ENCODE measurements at regions not wholly inside any gene's neighbourhood (a gene's known extent, or its start where the extent isn't known, plus 50 kb on each side); places are given as distances from the start of the nearest gene placed in this dataset.

DNA sequence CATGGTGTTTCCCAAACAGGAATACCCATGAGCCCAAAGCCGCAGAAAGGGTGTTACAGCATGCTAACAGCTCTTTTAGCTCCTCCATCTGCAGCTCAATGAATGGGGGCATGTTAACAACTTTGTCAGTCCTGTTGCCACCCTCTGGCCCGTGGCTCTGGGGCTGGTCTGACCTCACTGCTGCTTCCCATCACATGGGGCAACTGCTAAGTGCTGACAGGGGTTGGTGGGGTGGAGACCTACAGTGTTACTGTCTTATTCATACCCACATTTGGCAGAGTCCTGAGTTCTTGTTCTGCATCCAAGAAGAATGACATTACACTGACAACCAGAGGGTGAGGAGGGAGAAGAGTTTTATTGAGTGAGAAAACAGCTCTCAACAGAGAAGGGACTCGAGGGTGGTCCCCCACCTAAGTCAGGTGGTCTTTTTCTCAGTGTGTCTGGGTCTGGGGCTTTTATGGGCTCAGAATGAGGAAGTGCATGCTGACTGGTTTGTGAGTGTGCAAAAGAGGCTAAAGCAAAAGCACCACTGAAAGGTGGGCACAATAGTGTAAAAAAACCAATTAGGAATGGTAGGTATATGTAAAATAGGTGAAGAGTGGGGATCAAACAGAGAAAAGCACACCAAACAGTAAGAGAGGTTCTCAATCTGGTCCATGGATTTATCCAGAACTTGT is 1952.0 kb upstream of the PCDH20 start:
- ATAC-seq (peak; percentile 51), DNase-seq (ENCODE audit: low spot score) (no peak)
- Mint-ChIP-seq H3K27ac (no peak overlapping the region), H3K27me3 (ENCODE audit: low read depth) (no peaks in the 10 kb centered on the region), H3K9me3 (no peaks in the 10 kb centered on the region), H3K4me1 (no peaks in the 10 kb centered on the region), H3K36me3 (no peaks in the 10 kb centered on the region), H3K4me3 (no peak overlapping the region)
- ChIA-PET CTCF (no interaction called here), POLR2A (no interaction called here)
- TF ChIP-seq ETV6 (CRISPR knock-in tag; IDR thresholded peaks at IDR 0.05) (no peak), ZNF416 (CRISPR knock-in tag; IDR thresholded peaks at IDR 0.05) (no peak), NFE2L1 (CRISPR knock-in tag; IDR thresholded peaks at IDR 0.05) (no peak), CBFB (CRISPR knock-in tag; IDR thresholded peaks at IDR 0.05; ENCODE audit: low read depth) (no peak), FOXK1 (CRISPR knock-in tag; IDR thresholded peaks at IDR 0.05) (no peak), RORB (CRISPR knock-in tag; IDR thresholded peaks at IDR 0.05) (no peak), ZNF423 (CRISPR knock-in tag; IDR thresholded peaks at IDR 0.05) (no peak), GABPB1 (CRISPR knock-in tag; IDR thresholded peaks at IDR 0.05) (no peak), NR1H2 (CRISPR knock-in tag; IDR thresholded peaks at IDR 0.05) (no peak), NFATC4 (CRISPR knock-in tag; IDR thresholded peaks at IDR 0.05) (no peak), FOXJ3 (CRISPR knock-in tag; IDR thresholded peaks at IDR 0.05; ENCODE audit: borderline replicate concordance) (no peak), ZNF219 (CRISPR knock-in tag; IDR thresholded peaks at IDR 0.05; ENCODE audit: borderline replicate concordance) (no peak), JUN (CRISPR knock-in tag; IDR thresholded peaks at IDR 0.05) (no peak), KAT7 (CRISPR knock-in tag; IDR thresholded peaks at IDR 0.05; ENCODE audit: borderline replicate concordance) (no peak), EMX1 (CRISPR knock-in tag; IDR thresholded peaks at IDR 0.05) (no peak), TEAD1 (CRISPR knock-in tag; IDR thresholded peaks at IDR 0.05) (no peak)
- TF ChIP-seq, protein P1, sequence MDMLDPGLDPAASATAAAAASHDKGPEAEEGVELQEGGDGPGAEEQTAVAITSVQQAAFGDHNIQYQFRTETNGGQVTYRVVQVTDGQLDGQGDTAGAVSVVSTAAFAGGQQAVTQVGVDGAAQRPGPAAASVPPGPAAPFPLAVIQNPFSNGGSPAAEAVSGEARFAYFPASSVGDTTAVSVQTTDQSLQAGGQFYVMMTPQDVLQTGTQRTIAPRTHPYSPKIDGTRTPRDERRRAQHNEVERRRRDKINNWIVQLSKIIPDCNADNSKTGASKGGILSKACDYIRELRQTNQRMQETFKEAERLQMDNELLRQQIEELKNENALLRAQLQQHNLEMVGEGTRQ (CRISPR knock-in tag; IDR thresholded peaks at IDR 0.05), result no peak
- TF ChIP-seq, protein P2, sequence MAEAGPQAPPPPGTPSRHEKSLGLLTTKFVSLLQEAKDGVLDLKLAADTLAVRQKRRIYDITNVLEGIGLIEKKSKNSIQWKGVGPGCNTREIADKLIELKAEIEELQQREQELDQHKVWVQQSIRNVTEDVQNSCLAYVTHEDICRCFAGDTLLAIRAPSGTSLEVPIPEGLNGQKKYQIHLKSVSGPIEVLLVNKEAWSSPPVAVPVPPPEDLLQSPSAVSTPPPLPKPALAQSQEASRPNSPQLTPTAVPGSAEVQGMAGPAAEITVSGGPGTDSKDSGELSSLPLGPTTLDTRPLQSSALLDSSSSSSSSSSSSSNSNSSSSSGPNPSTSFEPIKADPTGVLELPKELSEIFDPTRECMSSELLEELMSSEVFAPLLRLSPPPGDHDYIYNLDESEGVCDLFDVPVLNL (CRISPR knock-in tag; IDR thresholded peaks at IDR 0.05; ENCODE audit: borderline replicate concordance, low read depth), result no peak

DNA sequence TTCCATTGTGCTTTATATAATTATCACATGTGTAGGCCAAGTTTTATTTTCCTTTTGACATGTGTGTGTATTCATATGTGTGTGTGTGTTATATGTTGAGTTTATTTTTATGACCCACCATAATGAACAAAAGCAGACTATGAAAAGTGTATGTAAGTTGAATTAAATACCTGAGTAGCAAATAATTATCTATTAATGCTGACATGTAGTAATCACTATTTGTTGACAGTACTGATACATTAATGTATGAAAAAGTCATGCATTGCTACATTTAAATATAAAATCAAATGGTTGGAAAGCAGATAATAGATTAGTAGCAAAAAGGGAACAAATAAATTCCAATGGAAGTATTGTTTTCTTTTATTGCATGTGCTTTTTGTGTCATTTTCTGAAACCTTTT is 1948.5 kb upstream of the PCDH20 start:
- H3K36me3 Mint-ChIP-seq, result no peaks in the 10 kb centered on the region
- no peak for TF ChIP-seq JAZF1 (CRISPR knock-in tag; IDR thresholded peaks at IDR 0.05)
- no peak for TF ChIP-seq ZNF219 (CRISPR knock-in tag; IDR thresholded peaks at IDR 0.05; ENCODE audit: borderline replicate concordance)
- no peak for TF ChIP-seq ZNF396 (CRISPR knock-in tag; IDR thresholded peaks at IDR 0.05; ENCODE audit: borderline replicate concordance)
- TF ChIP-seq, protein P3, sequence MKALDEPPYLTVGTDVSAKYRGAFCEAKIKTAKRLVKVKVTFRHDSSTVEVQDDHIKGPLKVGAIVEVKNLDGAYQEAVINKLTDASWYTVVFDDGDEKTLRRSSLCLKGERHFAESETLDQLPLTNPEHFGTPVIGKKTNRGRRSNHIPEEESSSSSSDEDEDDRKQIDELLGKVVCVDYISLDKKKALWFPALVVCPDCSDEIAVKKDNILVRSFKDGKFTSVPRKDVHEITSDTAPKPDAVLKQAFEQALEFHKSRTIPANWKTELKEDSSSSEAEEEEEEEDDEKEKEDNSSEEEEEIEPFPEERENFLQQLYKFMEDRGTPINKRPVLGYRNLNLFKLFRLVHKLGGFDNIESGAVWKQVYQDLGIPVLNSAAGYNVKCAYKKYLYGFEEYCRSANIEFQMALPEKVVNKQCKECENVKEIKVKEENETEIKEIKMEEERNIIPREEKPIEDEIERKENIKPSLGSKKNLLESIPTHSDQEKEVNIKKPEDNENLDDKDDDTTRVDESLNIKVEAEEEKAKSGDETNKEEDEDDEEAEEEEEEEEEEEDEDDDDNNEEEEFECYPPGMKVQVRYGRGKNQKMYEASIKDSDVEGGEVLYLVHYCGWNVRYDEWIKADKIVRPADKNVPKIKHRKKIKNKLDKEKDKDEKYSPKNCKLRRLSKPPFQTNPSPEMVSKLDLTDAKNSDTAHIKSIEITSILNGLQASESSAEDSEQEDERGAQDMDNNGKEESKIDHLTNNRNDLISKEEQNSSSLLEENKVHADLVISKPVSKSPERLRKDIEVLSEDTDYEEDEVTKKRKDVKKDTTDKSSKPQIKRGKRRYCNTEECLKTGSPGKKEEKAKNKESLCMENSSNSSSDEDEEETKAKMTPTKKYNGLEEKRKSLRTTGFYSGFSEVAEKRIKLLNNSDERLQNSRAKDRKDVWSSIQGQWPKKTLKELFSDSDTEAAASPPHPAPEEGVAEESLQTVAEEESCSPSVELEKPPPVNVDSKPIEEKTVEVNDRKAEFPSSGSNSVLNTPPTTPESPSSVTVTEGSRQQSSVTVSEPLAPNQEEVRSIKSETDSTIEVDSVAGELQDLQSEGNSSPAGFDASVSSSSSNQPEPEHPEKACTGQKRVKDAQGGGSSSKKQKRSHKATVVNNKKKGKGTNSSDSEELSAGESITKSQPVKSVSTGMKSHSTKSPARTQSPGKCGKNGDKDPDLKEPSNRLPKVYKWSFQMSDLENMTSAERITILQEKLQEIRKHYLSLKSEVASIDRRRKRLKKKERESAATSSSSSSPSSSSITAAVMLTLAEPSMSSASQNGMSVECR (CRISPR knock-in tag; IDR thresholded peaks at IDR 0.05; ENCODE audit: borderline replicate concordance), result no peak
- TF ChIP-seq, protein P4, sequence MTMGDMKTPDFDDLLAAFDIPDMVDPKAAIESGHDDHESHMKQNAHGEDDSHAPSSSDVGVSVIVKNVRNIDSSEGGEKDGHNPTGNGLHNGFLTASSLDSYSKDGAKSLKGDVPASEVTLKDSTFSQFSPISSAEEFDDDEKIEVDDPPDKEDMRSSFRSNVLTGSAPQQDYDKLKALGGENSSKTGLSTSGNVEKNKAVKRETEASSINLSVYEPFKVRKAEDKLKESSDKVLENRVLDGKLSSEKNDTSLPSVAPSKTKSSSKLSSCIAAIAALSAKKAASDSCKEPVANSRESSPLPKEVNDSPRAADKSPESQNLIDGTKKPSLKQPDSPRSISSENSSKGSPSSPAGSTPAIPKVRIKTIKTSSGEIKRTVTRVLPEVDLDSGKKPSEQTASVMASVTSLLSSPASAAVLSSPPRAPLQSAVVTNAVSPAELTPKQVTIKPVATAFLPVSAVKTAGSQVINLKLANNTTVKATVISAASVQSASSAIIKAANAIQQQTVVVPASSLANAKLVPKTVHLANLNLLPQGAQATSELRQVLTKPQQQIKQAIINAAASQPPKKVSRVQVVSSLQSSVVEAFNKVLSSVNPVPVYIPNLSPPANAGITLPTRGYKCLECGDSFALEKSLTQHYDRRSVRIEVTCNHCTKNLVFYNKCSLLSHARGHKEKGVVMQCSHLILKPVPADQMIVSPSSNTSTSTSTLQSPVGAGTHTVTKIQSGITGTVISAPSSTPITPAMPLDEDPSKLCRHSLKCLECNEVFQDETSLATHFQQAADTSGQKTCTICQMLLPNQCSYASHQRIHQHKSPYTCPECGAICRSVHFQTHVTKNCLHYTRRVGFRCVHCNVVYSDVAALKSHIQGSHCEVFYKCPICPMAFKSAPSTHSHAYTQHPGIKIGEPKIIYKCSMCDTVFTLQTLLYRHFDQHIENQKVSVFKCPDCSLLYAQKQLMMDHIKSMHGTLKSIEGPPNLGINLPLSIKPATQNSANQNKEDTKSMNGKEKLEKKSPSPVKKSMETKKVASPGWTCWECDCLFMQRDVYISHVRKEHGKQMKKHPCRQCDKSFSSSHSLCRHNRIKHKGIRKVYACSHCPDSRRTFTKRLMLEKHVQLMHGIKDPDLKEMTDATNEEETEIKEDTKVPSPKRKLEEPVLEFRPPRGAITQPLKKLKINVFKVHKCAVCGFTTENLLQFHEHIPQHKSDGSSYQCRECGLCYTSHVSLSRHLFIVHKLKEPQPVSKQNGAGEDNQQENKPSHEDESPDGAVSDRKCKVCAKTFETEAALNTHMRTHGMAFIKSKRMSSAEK (CRISPR knock-in tag; IDR thresholded peaks at IDR 0.05; ENCODE audit: borderline replicate concordance), result no peak
- TF ChIP-seq, protein P5, sequence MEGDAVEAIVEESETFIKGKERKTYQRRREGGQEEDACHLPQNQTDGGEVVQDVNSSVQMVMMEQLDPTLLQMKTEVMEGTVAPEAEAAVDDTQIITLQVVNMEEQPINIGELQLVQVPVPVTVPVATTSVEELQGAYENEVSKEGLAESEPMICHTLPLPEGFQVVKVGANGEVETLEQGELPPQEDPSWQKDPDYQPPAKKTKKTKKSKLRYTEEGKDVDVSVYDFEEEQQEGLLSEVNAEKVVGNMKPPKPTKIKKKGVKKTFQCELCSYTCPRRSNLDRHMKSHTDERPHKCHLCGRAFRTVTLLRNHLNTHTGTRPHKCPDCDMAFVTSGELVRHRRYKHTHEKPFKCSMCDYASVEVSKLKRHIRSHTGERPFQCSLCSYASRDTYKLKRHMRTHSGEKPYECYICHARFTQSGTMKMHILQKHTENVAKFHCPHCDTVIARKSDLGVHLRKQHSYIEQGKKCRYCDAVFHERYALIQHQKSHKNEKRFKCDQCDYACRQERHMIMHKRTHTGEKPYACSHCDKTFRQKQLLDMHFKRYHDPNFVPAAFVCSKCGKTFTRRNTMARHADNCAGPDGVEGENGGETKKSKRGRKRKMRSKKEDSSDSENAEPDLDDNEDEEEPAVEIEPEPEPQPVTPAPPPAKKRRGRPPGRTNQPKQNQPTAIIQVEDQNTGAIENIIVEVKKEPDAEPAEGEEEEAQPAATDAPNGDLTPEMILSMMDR (IDR thresholded peaks at IDR 0.05), result no peak
- TF ChIP-seq, protein P6, sequence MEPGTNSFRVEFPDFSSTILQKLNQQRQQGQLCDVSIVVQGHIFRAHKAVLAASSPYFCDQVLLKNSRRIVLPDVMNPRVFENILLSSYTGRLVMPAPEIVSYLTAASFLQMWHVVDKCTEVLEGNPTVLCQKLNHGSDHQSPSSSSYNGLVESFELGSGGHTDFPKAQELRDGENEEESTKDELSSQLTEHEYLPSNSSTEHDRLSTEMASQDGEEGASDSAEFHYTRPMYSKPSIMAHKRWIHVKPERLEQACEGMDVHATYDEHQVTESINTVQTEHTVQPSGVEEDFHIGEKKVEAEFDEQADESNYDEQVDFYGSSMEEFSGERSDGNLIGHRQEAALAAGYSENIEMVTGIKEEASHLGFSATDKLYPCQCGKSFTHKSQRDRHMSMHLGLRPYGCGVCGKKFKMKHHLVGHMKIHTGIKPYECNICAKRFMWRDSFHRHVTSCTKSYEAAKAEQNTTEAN (CRISPR knock-in tag; IDR thresholded peaks at IDR 0.05), result no peak

More for the DNA sequence above, 1948.5 kb upstream of the PCDH20 start:
- no peaks in the 10 kb centered on the region for H3K9me3 Mint-ChIP-seq
- ATAC-seq (no peak), DNase-seq (ENCODE audit: low spot score) (no peak)
- H3K4me3 Mint-ChIP-seq, result no peak overlapping the region
- no peaks in the 10 kb centered on the region for H3K27me3 Mint-ChIP-seq (ENCODE audit: low read depth)
- no peaks in the 10 kb centered on the region for H3K4me1 Mint-ChIP-seq
- no peak overlapping the region for H3K27ac Mint-ChIP-seq
- POLR2A ChIA-PET, result no interaction called here
- CTCF ChIA-PET, result no interaction called here
